ENCODE measurements at regions not wholly inside any gene's neighbourhood (a gene's known extent, or its start where the extent isn't known, plus 50 kb on each side); places are given as distances from the start of the nearest gene placed in this dataset.

DNA sequence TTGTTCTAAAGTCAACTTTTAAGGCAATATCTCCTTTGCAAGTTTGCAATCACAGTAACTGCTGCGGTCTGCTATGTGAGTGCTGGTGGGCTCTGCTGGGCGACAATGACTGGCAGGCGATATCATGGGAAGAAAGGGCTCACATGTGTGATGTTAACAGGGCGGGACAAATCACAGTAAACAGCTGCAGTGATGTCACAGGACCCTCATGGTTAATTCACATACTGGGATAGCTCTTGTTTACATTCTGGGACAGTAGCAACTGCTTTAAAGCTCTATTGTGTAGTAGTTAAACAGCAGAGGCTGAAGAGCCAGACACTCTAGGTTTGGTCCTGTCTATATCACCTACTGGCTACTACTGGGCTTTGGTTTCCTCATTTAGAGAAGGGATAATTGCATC, 257.2 kb upstream of the ASIC2 start:
- ChIA-PET CTCF (ENCODE audit: low intra/inter-chr PET ratio, low total read pairs) (no interaction called here), POLR2A (no interaction called here)
- no peak overlapping the region for H3K4me2 ChIP-seq (ENCODE audit: low read depth, low read length)
- H3K79me2 ChIP-seq (ENCODE audit: insufficient read depth, low read length), result no peaks in the 10 kb centered on the region
- FAIRE-seq, result no peak
- H3K4me3 ChIP-seq (replicated peaks in 1 of 3; ENCODE audit: insufficient read depth in 1 of 3, low read depth in 2 of 3, low read length in 3 of 3), result no peak overlapping the region
- H3K36me3 ChIP-seq (replicated peaks in 1 of 2; ENCODE audit: control insufficient read depth in 1 of 2, insufficient read depth in 2 of 2, low read length in 2 of 2), result no peaks in the 10 kb centered on the region
- H3K27ac ChIP-seq (ENCODE audit: extremely low read length, insufficient read depth, low read length), result no peak overlapping the region
- WGBS (ENCODE audit: low lambda C conversion rate), result 39% methylated on average over 4 of the region's 4 CpGs
- H4K20me1 ChIP-seq (ENCODE audit: insufficient read depth, low read length), result no peaks in the 10 kb centered on the region
- no peak overlapping the region for H3K9ac ChIP-seq (ENCODE audit: insufficient read depth, low read depth, low read length)
- H2AFZ ChIP-seq (ENCODE audit: low read length), result no peak overlapping the region
- intact Hi-C loops (cut with micrococcal nuclease; ENCODE audit: unreplicated experiment) (no loop called here), in situ Hi-C loops (cut with HindIII; ENCODE audit: extremely low pct_ligation_motif_present, low pct_unique_long_range_greater_than_20kb) (no loop called here)
- TF ChIP-seq ZNF329 (CRISPR knock-in tag; IDR thresholded peaks at IDR 0.05; ENCODE audit: low read depth), result no peak
- no peaks in the 10 kb centered on the region for H3K4me1 ChIP-seq (ENCODE audit: insufficient read depth, low read length)
- DNase-seq (ENCODE audit: low spot score), result no peak
- ATAC-seq, result no peak
- H3K27me3 ChIP-seq (ENCODE audit: control insufficient read depth in 1 of 2, insufficient read depth in 2 of 2, low read length in 2 of 2), result no peaks in the 10 kb centered on the region
- BruUV-seq (replicated peaks), result no TSS peak
- no peaks in the 10 kb centered on the region for H3K9me3 ChIP-seq (ENCODE audit: low read length)

DNA sequence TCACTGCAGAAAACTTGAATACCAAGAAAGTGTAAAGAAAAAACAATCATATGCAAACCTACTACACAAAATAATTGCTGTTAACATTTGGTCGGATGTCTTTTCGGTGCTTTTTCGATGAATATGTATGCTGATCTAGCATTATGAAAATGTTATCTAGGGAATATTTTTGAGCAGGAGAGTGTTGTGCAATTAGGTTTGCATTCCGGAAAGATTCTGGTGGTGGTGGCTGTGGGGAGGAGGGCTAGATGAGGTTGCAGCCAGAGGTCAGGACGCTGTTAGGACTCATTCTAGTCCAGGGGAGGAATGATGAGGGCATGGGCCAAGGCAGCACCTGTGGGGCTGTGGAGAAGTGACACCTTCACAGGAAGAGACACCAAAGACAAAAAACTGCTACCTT, 258.0 kb upstream of the ASIC2 start:
- Histone ChIP-seq H4K20me1 (ENCODE audit: insufficient read depth, low read length) (no peaks in the 10 kb centered on the region), H2AFZ (ENCODE audit: low read length) (no peak overlapping the region), H3K4me1 (ENCODE audit: insufficient read depth, low read length) (no peaks in the 10 kb centered on the region), H3K27ac (ENCODE audit: extremely low read length, insufficient read depth, low read length) (no peak overlapping the region), H3K4me2 (ENCODE audit: low read depth, low read length) (no peak overlapping the region), H3K4me3 (replicated peaks in 1 of 3; ENCODE audit: insufficient read depth in 1 of 3, low read depth in 2 of 3, low read length in 3 of 3) (no peak overlapping the region), H3K9ac (ENCODE audit: insufficient read depth, low read depth, low read length) (no peak overlapping the region), H3K36me3 (replicated peaks in 1 of 2; ENCODE audit: control insufficient read depth in 1 of 2, insufficient read depth in 2 of 2, low read length in 2 of 2) (no peaks in the 10 kb centered on the region), H3K9me3 (ENCODE audit: low read length) (0 out of 2 replicates have a peak, but pooled peaks cover 2% of the 10 kb centered on the region), H3K27me3 (ENCODE audit: control insufficient read depth in 1 of 2, insufficient read depth in 2 of 2, low read length in 2 of 2) (no peaks in the 10 kb centered on the region), H3K79me2 (ENCODE audit: insufficient read depth, low read length) (no peaks in the 10 kb centered on the region)
- CTCF ChIA-PET (ENCODE audit: low intra/inter-chr PET ratio, low total read pairs), result no interaction called here
- POLR2A ChIA-PET, result no interaction called here
- intact Hi-C loops (cut with micrococcal nuclease; ENCODE audit: unreplicated experiment) (no loop called here), in situ Hi-C loops (cut with HindIII; ENCODE audit: extremely low pct_ligation_motif_present, low pct_unique_long_range_greater_than_20kb) (no loop called here)
- TF ChIP-seq CC2D1A (CRISPR knock-in tag; IDR thresholded peaks at IDR 0.05) (no peak), ZKSCAN1 (IDR thresholded peaks at IDR 0.05; ENCODE audit: low read length) (no peak), MBNL3 (CRISPR knock-in tag; conservative IDR thresholded peaks at IDR 0.05) (no peak), ZNF441 (CRISPR knock-in tag; IDR thresholded peaks at IDR 0.05; ENCODE audit: borderline replicate concordance) (no peak), CEBPB (IDR thresholded peaks at IDR 0.05; ENCODE audit: borderline replicate concordance, low read depth, low read length) (peak; percentile 53; the same call in 1 of the 2 replicates)
- BruUV-seq (replicated peaks), result no TSS peak
- 47% methylated on average over 5 of the region's 5 CpGs for WGBS (ENCODE audit: low lambda C conversion rate)
- ATAC-seq (no peak), FAIRE-seq (no peak), DNase-seq (ENCODE audit: low spot score) (no peak)

Data from HepG2 (cell line).